ENCODE measurements at regions not wholly inside any gene's neighbourhood (a gene's known extent, or its start where the extent isn't known, plus 50 kb on each side); places are given as distances from the start of the nearest gene placed in this dataset.

DNA sequence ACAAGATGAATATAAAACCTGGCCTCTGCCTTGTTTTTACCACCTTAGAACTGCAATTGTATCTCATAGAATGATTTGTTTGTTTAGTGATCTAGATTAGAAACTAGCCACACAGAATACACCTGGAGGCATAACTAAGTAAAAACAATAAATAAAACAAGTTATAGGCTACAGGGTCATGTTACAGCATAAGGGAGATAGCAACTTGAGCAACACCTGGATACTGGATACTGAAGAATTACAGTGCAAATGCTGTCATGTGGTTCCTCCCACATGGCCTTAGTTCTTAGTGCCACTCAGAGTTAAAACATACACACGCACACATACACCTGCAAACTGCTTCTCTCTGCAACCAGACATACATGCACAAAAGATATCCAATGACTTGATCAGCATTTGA, 563.4 kb upstream of the DPPA4 start:
- no peaks in the 10 kb centered on the region for H4K20me1 ChIP-seq (ENCODE audit: control insufficient read depth, insufficient read depth)
- DNase-seq (ENCODE audit: low read depth, low spot score), result no peak
- no peak overlapping the region for H3K4me3 ChIP-seq
- intact Hi-C loops (cut with micrococcal nuclease; ENCODE audit: unreplicated experiment), result no loop called here
- FAIRE-seq, result no peak
- ATAC-seq, result no peak
- in situ Hi-C loops (cut with MboI), result no loop called here
- no peaks in the 10 kb centered on the region for H3K4me1 ChIP-seq (ENCODE audit: control insufficient read depth, insufficient read depth, low read length)
- no peak overlapping the region for H3K27ac ChIP-seq (ENCODE audit: control insufficient read depth, insufficient read depth)
- ChIA-PET POLR2A (no interaction called here), RAD21 (ENCODE audit: unreplicated experiment) (no interaction called here), SMC1A (ENCODE audit: uncharacterized antibody, unreplicated experiment) (no interaction called here), CTCF (no interaction called here)
- H3K9ac ChIP-seq (ENCODE audit: control insufficient read depth, insufficient read depth, low read length), result no peak overlapping the region
- TF ChIP-seq, protein P1, sequence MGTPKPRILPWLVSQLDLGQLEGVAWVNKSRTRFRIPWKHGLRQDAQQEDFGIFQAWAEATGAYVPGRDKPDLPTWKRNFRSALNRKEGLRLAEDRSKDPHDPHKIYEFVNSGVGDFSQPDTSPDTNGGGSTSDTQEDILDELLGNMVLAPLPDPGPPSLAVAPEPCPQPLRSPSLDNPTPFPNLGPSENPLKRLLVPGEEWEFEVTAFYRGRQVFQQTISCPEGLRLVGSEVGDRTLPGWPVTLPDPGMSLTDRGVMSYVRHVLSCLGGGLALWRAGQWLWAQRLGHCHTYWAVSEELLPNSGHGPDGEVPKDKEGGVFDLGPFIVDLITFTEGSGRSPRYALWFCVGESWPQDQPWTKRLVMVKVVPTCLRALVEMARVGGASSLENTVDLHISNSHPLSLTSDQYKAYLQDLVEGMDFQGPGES (IDR thresholded peaks at IDR 0.05), result no peak
- TF ChIP-seq POU2F2 (IDR thresholded peaks at IDR 0.05; ENCODE audit: borderline replicate concordance, low read depth, low read length), result no peak
- no peak for TF ChIP-seq NR2C2 (IDR thresholded peaks at IDR 0.05; ENCODE audit: borderline replicate concordance, control insufficient read depth, insufficient read length, low read depth)
- no peak for TF ChIP-seq RFX5 (IDR thresholded peaks at IDR 0.05; ENCODE audit: low read depth, low read length)
- TF ChIP-seq, protein P2, sequence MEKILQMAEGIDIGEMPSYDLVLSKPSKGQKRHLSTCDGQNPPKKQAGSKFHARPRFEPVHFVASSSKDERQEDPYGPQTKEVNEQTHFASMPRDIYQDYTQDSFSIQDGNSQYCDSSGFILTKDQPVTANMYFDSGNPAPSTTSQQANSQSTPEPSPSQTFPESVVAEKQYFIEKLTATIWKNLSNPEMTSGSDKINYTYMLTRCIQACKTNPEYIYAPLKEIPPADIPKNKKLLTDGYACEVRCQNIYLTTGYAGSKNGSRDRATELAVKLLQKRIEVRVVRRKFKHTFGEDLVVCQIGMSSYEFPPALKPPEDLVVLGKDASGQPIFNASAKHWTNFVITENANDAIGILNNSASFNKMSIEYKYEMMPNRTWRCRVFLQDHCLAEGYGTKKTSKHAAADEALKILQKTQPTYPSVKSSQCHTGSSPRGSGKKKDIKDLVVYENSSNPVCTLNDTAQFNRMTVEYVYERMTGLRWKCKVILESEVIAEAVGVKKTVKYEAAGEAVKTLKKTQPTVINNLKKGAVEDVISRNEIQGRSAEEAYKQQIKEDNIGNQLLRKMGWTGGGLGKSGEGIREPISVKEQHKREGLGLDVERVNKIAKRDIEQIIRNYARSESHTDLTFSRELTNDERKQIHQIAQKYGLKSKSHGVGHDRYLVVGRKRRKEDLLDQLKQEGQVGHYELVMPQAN (conservative IDR thresholded peaks at IDR 0.05), result no peak
- TF ChIP-seq, protein P3, sequence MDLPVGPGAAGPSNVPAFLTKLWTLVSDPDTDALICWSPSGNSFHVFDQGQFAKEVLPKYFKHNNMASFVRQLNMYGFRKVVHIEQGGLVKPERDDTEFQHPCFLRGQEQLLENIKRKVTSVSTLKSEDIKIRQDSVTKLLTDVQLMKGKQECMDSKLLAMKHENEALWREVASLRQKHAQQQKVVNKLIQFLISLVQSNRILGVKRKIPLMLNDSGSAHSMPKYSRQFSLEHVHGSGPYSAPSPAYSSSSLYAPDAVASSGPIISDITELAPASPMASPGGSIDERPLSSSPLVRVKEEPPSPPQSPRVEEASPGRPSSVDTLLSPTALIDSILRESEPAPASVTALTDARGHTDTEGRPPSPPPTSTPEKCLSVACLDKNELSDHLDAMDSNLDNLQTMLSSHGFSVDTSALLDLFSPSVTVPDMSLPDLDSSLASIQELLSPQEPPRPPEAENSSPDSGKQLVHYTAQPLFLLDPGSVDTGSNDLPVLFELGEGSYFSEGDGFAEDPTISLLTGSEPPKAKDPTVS (IDR thresholded peaks at IDR 0.05; ENCODE audit: low read depth, low read length), result no peak
- no peak for TF ChIP-seq SUPT20H (IDR thresholded peaks at IDR 0.05; ENCODE audit: borderline replicate concordance, control insufficient read depth, low read depth, low read length)
- TF ChIP-seq POLR2AphosphoS2 (IDR thresholded peaks at IDR 0.05; ENCODE audit: low read depth, low read length), result no peak
- TF ChIP-seq RUNX3 (IDR thresholded peaks at IDR 0.05; ENCODE audit: low read length), result no peak
- no peak for TF ChIP-seq ETV6 (conservative IDR thresholded peaks at IDR 0.05 in 1 of 2, IDR thresholded peaks at IDR 0.05 in 1 of 2; ENCODE audit: borderline replicate concordance in 1 of 2, low read depth in 1 of 2)
- TF ChIP-seq, protein P4, sequence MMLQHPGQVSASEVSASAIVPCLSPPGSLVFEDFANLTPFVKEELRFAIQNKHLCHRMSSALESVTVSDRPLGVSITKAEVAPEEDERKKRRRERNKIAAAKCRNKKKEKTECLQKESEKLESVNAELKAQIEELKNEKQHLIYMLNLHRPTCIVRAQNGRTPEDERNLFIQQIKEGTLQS (IDR thresholded peaks at IDR 0.05; ENCODE audit: borderline replicate concordance, extremely low read depth, low read depth, low read length), result no peak
- no peak for TF ChIP-seq MTA2 (IDR thresholded peaks at IDR 0.05; ENCODE audit: low read depth)
- no peak for TF ChIP-seq SMAD5 (IDR thresholded peaks at IDR 0.05; ENCODE audit: low read depth)
- TF ChIP-seq SUZ12 (IDR thresholded peaks at IDR 0.05; ENCODE audit: unreplicated experiment), result no peak
- no peaks in the 10 kb centered on the region for H3K79me2 ChIP-seq (ENCODE audit: control insufficient read depth, insufficient read depth, low read length)
- H3K36me3 ChIP-seq (ENCODE audit: control insufficient read depth in 2 of 2, insufficient read depth in 2 of 2, low read length in 1 of 2), result no peaks in the 10 kb centered on the region
- H3K9me3 ChIP-seq (replicated peaks; ENCODE audit: control insufficient read depth, insufficient read depth, low read length), result no peaks in the 10 kb centered on the region
- whole genome bisulfite sequencing (ENCODE audit: insufficient coverage, insufficient replicate concordance, low lambda C conversion rate, missing lambda C conversion rate), result 0% methylated on average over 1 of the region's 1 CpG
- no peaks in the 10 kb centered on the region for H3K27me3 ChIP-seq (replicated peaks in 1 of 2; ENCODE audit: control insufficient read depth in 2 of 2, insufficient read depth in 2 of 2, low read length in 1 of 2)
- H3K4me2 ChIP-seq (ENCODE audit: control insufficient read depth, insufficient read depth), result no peak overlapping the region
- no TSS peak for BruUV-seq (replicated peaks)
- H2AFZ ChIP-seq (ENCODE audit: control insufficient read depth, low read depth, low read length), result no peak overlapping the region

Measured in GM12878 (cell line).